GM21619 (cell line): ENCODE measurements at regions not wholly inside any gene's neighbourhood (a gene's known extent, or its start where the extent isn't known, plus 50 kb on each side); places are given as distances from the start of the nearest gene placed in this dataset.
"Not testable (repeated sequence)": the region's sequence is repeated elsewhere in the genome, so short reads cannot be mapped to it uniquely, and the experiment has no call there.

Experiments
- ATAC-seq: cut with Tn5 transposase; IDR thresholded peaks from one replicate; pipeline ENCODE4 v1.9.1; 2021; ENCODE audit not compliant: unreplicated experiment

- ATAC-seq, result no peak
Measured at GRCh38 chr6:102984357-102984756, 1590.8 kb downstream of the GRIK2 start.

GRCh38 chr6:102981490-102982015 lies 1588.0 kb downstream of the GRIK2 start:
- no peak for ATAC-seq

- ATAC-seq, result no peak
Measured at GRCh38 chr6:102980951-102981350, 1587.4 kb downstream of the GRIK2 start.

GRCh38 chr6:102961902-102962301 lies 1568.4 kb downstream of the GRIK2 start:
- no peak for ATAC-seq

- ATAC-seq, result no peak
Measured at GRCh38 chr6:102950967-102951366, 1557.5 kb downstream of the GRIK2 start.

GRCh38 chr6:102944475-102944874 lies 1551.0 kb downstream of the GRIK2 start:
- ATAC-seq, result no peak

GRCh38 chr6:102942206-102942605 lies 1548.7 kb downstream of the GRIK2 start:
- ATAC-seq, result no peak

GRCh38 chr6:102936959-102937358 lies 1543.5 kb downstream of the GRIK2 start:
- ATAC-seq, result no peak

- ATAC-seq, result no peak
Measured at GRCh38 chr6:102928109-102928508, 1534.6 kb downstream of the GRIK2 start.

- ATAC-seq, result no peak
Measured at GRCh38 chr6:102918161-102918560, 1524.7 kb downstream of the GRIK2 start.

- no peak for ATAC-seq
Measured at GRCh38 chr6:102911571-102911970, 1518.1 kb downstream of the GRIK2 start.

- ATAC-seq, result not testable (repeated sequence)
Measured at GRCh38 chr6:102910701-102911139, 1517.2 kb downstream of the GRIK2 start.

GRCh38 chr6:102907181-102907580 lies 1513.7 kb downstream of the GRIK2 start:
- ATAC-seq, result no peak

GRCh38 chr6:102902471-102902870 lies 1509.0 kb downstream of the GRIK2 start:
- no peak for ATAC-seq

GRCh38 chr6:102895683-102896082 lies 1502.2 kb downstream of the GRIK2 start:
- no peak for ATAC-seq

GRCh38 chr6:102885165-102885564 lies 1491.7 kb downstream of the GRIK2 start:
- ATAC-seq, result no peak

GRCh38 chr6:102853249-102853955 lies 1459.9 kb downstream of the GRIK2 start:
- ATAC-seq, result no peak

GRCh38 chr6:102848796-102849195 lies 1455.3 kb downstream of the GRIK2 start:
- ATAC-seq, result no peak

- ATAC-seq, result no peak
Measured at GRCh38 chr6:102848210-102848609, 1454.7 kb downstream of the GRIK2 start.

GRCh38 chr6:102841060-102841459 lies 1447.6 kb downstream of the GRIK2 start:
- ATAC-seq, result no peak

- ATAC-seq, result no peak
Measured at GRCh38 chr6:102832021-102832420, 1438.5 kb downstream of the GRIK2 start.

- no peak for ATAC-seq
Measured at GRCh38 chr6:102820098-102820497, 1426.6 kb downstream of the GRIK2 start.

- ATAC-seq, result no peak
Measured at GRCh38 chr6:102815207-102815606, 1421.7 kb downstream of the GRIK2 start.
